HEK293 (cell line): ENCODE measurements at regions not wholly inside any gene's neighbourhood (a gene's known extent, or its start where the extent isn't known, plus 50 kb on each side); places are given as distances from the start of the nearest gene placed in this dataset.

ENCODE experiments used
- CTCF ChIA-PET: fragments of 350-600 bp; formaldehyde crosslinking; extraction: SDS; loops from one replicate; lab custom pipeline; 2021; ENCODE audit warnings: antibody characterized with exemption; lab: Yijun Ruan, JAX
- POLR2A ChIA-PET: fragments of 300-600 bp; formaldehyde crosslinking; extraction: SDS; loops from one replicate; lab custom pipeline; 2020; ENCODE audit warnings: antibody characterized with exemption, inconsistent platforms; lab: Yijun Ruan, JAX
- H3K27ac ChIP-seq: fragments of 200-500 bp; sonication (Bioruptor generic); 2 replicates; pipeline ENCODE4 v1.5.1; 2014; ENCODE audit warnings: low read depth, low read length, control low read depth, inconsistent platforms; ENCODE audit errors: extremely low read depth
- H3K36me3 ChIP-seq, 2 experiments: fragments of 200-500 bp in 1 of 2; sonication (Bioruptor generic) in 1 of 2; 1 replicate in 1 of 2; 2 replicates in 1 of 2; pipeline ENCODE4 v1.5.1; 2014 to 2017; ENCODE audit warnings: inconsistent platforms in 2 of 2, low read length in 2 of 2; ENCODE audit not compliant: control insufficient read depth in 2 of 2, insufficient read depth in 1 of 2
- H3K4me1 ChIP-seq: fragments of 200-500 bp; sonication (Bioruptor generic); 2 replicates; pipeline ENCODE4 v1.5.1; 2014; ENCODE audit warnings: mild to moderate bottlenecking, low read length, inconsistent platforms; ENCODE audit not compliant: control insufficient read depth, insufficient read depth
- H3K4me3 ChIP-seq: 2 replicates; pipeline ENCODE4 v1.5.1; 2011; ENCODE audit warnings: low read depth, mild to moderate bottlenecking, control low read depth, low read length, moderate library complexity
- H3K9me3 ChIP-seq: fragments of 200-500 bp; sonication (Bioruptor generic); 2 replicates; pipeline ENCODE4 v1.5.1; 2014; ENCODE audit warnings: low read depth, low read length, inconsistent platforms; ENCODE audit not compliant: control insufficient read depth, insufficient read depth
- BCL11A ChIP-seq: fragments of 450-650 bp; formaldehyde crosslinking; IDR thresholded peaks from 2 replicates; pipeline ENCODE4 v1.5.1; 2016; ENCODE audit warnings: low read depth, missing biosample characterization, missing genetic modification characterization
- HOXD13 ChIP-seq: sonication (generic); formaldehyde crosslinking; IDR thresholded peaks from 2 replicates; pipeline ENCODE4 v1.8.0; 2022; ENCODE audit warnings: missing genetic modification reagents, borderline replicate concordance
- MZF1 ChIP-seq: fragments of 450-650 bp; formaldehyde crosslinking; IDR thresholded peaks from 2 replicates; pipeline ENCODE4 v1.5.1; 2017; ENCODE audit warnings: missing biosample characterization, missing genetic modification characterization, borderline replicate concordance
- PBX3 ChIP-seq: sonication (generic); formaldehyde crosslinking; IDR thresholded peaks from 2 replicates; pipeline ENCODE4 v1.8.1; 2022; ENCODE audit warnings: mild to moderate bottlenecking, moderate library complexity, missing genetic modification reagents
- REST ChIP-seq: fragments of 450-650 bp; formaldehyde crosslinking; IDR thresholded peaks from 2 replicates; pipeline ENCODE4 v1.5.1; 2016; ENCODE audit warnings: missing biosample characterization, missing genetic modification characterization
- SCRT2 ChIP-seq: fragments of 450-650 bp; formaldehyde crosslinking; IDR thresholded peaks from 2 replicates; pipeline ENCODE4 v1.5.1; 2016; ENCODE audit warnings: missing biosample characterization, missing genetic modification characterization
- SP2 ChIP-seq: fragments of 450-650 bp; formaldehyde crosslinking; IDR thresholded peaks from 2 replicates; pipeline ENCODE4 v1.5.1; 2016; ENCODE audit warnings: missing biosample characterization, missing genetic modification characterization
- YY2 ChIP-seq: fragments of 450-650 bp; formaldehyde crosslinking; IDR thresholded peaks from 2 replicates; pipeline ENCODE4 v1.5.1; 2016; ENCODE audit warnings: missing biosample characterization, missing genetic modification characterization
- ZFHX2 ChIP-seq: fragments of 450-650 bp; formaldehyde crosslinking; conservative IDR thresholded peaks from 2 replicates; pipeline ENCODE4 v1.5.1; 2016; ENCODE audit warnings: missing biosample characterization, missing genetic modification characterization
- ZFP69B ChIP-seq: fragments of 450-650 bp; formaldehyde crosslinking; IDR thresholded peaks from 2 replicates; pipeline ENCODE4 v1.5.1; 2016; ENCODE audit warnings: missing biosample characterization, missing genetic modification characterization
- ZIC2 ChIP-seq: fragments of 450-650 bp; formaldehyde crosslinking; IDR thresholded peaks from 2 replicates; pipeline ENCODE4 v1.5.1; 2016; ENCODE audit warnings: missing biosample characterization, missing genetic modification characterization
- ZNF133 ChIP-seq: fragments of 450-650 bp; formaldehyde crosslinking; IDR thresholded peaks from 2 replicates; pipeline ENCODE4 v1.5.1; 2016; ENCODE audit warnings: missing biosample characterization, missing genetic modification characterization
- ZNF18 ChIP-seq: fragments of 450-650 bp; formaldehyde crosslinking; IDR thresholded peaks from 2 replicates; pipeline ENCODE4 v1.5.1; 2016; ENCODE audit warnings: missing biosample characterization, missing genetic modification characterization
- ZNF223 ChIP-seq: fragments of 450-650 bp; formaldehyde crosslinking; IDR thresholded peaks from 2 replicates; pipeline ENCODE4 v1.5.1; 2016; ENCODE audit warnings: missing biosample characterization, missing genetic modification characterization
- ZNF239 ChIP-seq: fragments of 450-650 bp; formaldehyde crosslinking; IDR thresholded peaks from 2 replicates; pipeline ENCODE4 v1.5.1; 2016; ENCODE audit warnings: missing biosample characterization, missing genetic modification characterization
- ZNF26 ChIP-seq: fragments of 450-650 bp; formaldehyde crosslinking; IDR thresholded peaks from 2 replicates; pipeline ENCODE4 v1.5.1; 2016; ENCODE audit warnings: missing biosample characterization, missing genetic modification characterization
- ZNF366 ChIP-seq: fragments of 450-650 bp; formaldehyde crosslinking; conservative IDR thresholded peaks from 2 replicates; pipeline ENCODE4 v1.5.1; 2016; ENCODE audit warnings: missing biosample characterization, missing genetic modification characterization
- ZNF423 ChIP-seq: fragments of 450-650 bp; formaldehyde crosslinking; IDR thresholded peaks from 2 replicates; pipeline ENCODE4 v1.5.1; 2016; ENCODE audit warnings: missing biosample characterization, missing genetic modification characterization
- ZNF521 ChIP-seq: fragments of 450-650 bp; formaldehyde crosslinking; IDR thresholded peaks from 2 replicates; pipeline ENCODE4 v1.5.1; 2017; ENCODE audit warnings: missing biosample characterization, mild to moderate bottlenecking, missing genetic modification characterization
- ZNF560 ChIP-seq: fragments of 450-650 bp; formaldehyde crosslinking; IDR thresholded peaks from 2 replicates; pipeline ENCODE4 v1.5.1; 2017; ENCODE audit warnings: missing biosample characterization, missing genetic modification characterization, borderline replicate concordance
- ZNF571 ChIP-seq: fragments of 450-650 bp; formaldehyde crosslinking; IDR thresholded peaks from 2 replicates; pipeline ENCODE4 v1.5.0; 2017; ENCODE audit warnings: missing biosample characterization, missing genetic modification characterization
- ZNF645 ChIP-seq: fragments of 450-650 bp; formaldehyde crosslinking; IDR thresholded peaks from 2 replicates; pipeline ENCODE4; 2016; ENCODE audit warnings: missing biosample characterization, missing genetic modification characterization
- ZNF777 ChIP-seq: fragments of 450-650 bp; formaldehyde crosslinking; IDR thresholded peaks from 2 replicates; pipeline ENCODE4 v1.5.1; 2017; ENCODE audit warnings: missing biosample characterization, missing genetic modification characterization, borderline replicate concordance
- ZNF791 ChIP-seq: fragments of 450-650 bp; formaldehyde crosslinking; IDR thresholded peaks from 2 replicates; pipeline ENCODE4 v1.5.1; 2016; ENCODE audit warnings: missing biosample characterization, missing genetic modification characterization

GRCh38 chr4:34854451-34854850 lies 1389.9 kb downstream of the ARAP2 start:
- Histone ChIP-seq H3K4me1 (no peaks in the 10 kb centered on the region), H3K4me3 (no peak overlapping the region), H3K9me3 (no peaks in the 10 kb centered on the region), H3K27ac (no peak overlapping the region), H3K36me3 (no peaks in the 10 kb centered on the region)
- no peak for TF ChIP-seq ZNF18
- no peak for TF ChIP-seq ZNF791
- TF ChIP-seq ZNF26: no peak
- no peak for TF ChIP-seq SP2
- no peak for TF ChIP-seq ZIC2
- TF ChIP-seq ZNF521 (tag by site-specific recombination): no peak
- TF ChIP-seq SCRT2: no peak
- no peak for TF ChIP-seq MZF1 (tag by site-specific recombination)
- no peak for TF ChIP-seq PBX3
- CTCF ChIA-PET: no interaction called here
- POLR2A ChIA-PET: no interaction called here

GRCh38 chr4:34861666-34862065 lies 1382.6 kb downstream of the ARAP2 start:
- H3K4me3 ChIP-seq: no peak overlapping the region
- CTCF ChIA-PET: no interaction called here
- no peaks in the 10 kb centered on the region for H3K36me3 ChIP-seq
- no peak overlapping the region for H3K27ac ChIP-seq
- POLR2A ChIA-PET: no interaction called here
- no peaks in the 10 kb centered on the region for H3K9me3 ChIP-seq
- H3K4me1 ChIP-seq: no peaks in the 10 kb centered on the region
- TF ChIP-seq ZNF133 (tag by site-specific recombination) (no peak), HOXD13 (CRISPR knock-in tag) (no peak)

GRCh38 chr4:34878961-34879360 lies 1365.4 kb downstream of the ARAP2 start:
- POLR2A ChIA-PET: no interaction called here
- Histone ChIP-seq H3K27ac (no peak overlapping the region), H3K4me3 (no peak overlapping the region), H3K36me3 (no peaks in the 10 kb centered on the region), H3K9me3 (no peaks in the 10 kb centered on the region), H3K4me1 (no peaks in the 10 kb centered on the region)
- TF ChIP-seq BCL11A (tag by site-specific recombination): no peak
- no peak for TF ChIP-seq ZNF777
- no peak for TF ChIP-seq REST
- TF ChIP-seq SP2: no peak
- no peak for TF ChIP-seq ZNF223 (tag by site-specific recombination)
- no peak for TF ChIP-seq ZNF423
- TF ChIP-seq ZNF366 (tag by site-specific recombination): no peak
- TF ChIP-seq ZFHX2 (tag by site-specific recombination): no peak
- TF ChIP-seq ZNF645 (tag by site-specific recombination): no peak
- TF ChIP-seq ZNF239 (tag by site-specific recombination): no peak
- no peak for TF ChIP-seq YY2
- TF ChIP-seq ZFP69B: no peak
- TF ChIP-seq ZNF571 (tag by site-specific recombination): no peak
- TF ChIP-seq ZNF560 (tag by site-specific recombination): no peak
- CTCF ChIA-PET: interaction anchor here (0.7 kb wide), 1 partner anchor 112 kb away, joined by 4 read pairs; no protein-coding TSS in a partner anchor
